HG03354 (cell line): ENCODE measurements at regions not wholly inside any gene's neighbourhood (a gene's known extent, or its start where the extent isn't known, plus 50 kb on each side); places are given as distances from the start of the nearest gene placed in this dataset.
"Not testable (repeated sequence)": the region's sequence is repeated elsewhere in the genome, so short reads cannot be mapped to it uniquely, and the experiment has no call there.

Source experiments
- ATAC-seq: cut with Tn5 transposase; IDR thresholded peaks from one replicate; pipeline ENCODE4 v1.9.1; 2021; ENCODE audit warnings: mild to moderate bottlenecking; ENCODE audit not compliant: unreplicated experiment, poor library complexity, severe bottlenecking

DNA sequence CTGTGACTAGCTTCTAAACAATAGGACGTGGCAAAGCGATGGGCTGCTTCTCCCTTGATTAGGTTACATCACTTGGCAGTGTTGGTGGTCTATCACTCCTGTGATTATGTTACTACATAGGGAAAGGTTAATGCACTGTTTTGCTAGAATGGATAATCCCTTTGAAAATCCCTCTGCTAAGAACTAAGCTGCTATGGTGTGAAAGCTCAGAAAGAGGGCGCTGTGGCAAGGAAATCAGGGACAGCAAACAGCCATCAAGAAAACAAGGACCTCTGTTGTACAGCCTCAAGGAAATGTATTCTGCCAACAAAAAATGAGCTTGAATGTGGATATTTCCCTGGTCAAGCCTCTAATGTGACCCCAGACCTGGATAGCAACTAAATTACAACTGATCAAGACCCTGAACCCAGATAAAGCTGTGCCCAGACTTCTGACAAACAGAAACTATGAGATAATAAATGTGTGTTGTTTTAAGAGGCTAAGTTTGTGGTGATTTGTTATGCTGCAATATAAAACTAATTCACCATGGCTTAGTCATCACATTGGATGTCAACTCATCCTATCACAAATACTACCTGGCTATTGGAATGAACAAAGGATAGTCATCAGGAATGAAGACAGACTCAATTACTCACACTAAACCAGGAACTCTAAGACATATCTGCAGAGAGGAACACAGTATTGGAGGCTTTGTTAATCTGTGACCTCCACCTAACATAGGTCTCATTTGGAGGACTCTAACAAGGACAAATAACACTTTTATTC is 1215.9 kb downstream of the EFNA5 start:
- ATAC-seq = no peak

DNA sequence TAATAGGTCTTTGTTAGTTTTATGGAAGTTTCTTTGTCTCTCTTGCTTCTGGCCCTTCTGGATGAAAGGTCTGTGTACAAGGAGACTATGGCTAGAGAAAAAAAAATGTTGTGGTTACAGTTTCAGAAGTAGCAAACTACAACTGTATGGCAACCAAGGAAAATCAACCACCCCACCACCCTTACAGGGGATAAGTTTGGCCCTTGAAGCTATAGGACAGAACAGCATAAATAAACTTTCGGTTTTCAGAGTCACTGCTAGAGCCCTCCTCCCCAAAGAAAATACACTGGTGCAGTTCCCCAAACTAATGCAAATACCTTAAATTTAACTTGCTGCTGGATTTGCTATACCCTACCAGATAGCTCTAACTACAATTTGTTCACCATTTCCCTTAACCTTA is 1216.7 kb downstream of the EFNA5 start:
- no peak for ATAC-seq

DNA sequence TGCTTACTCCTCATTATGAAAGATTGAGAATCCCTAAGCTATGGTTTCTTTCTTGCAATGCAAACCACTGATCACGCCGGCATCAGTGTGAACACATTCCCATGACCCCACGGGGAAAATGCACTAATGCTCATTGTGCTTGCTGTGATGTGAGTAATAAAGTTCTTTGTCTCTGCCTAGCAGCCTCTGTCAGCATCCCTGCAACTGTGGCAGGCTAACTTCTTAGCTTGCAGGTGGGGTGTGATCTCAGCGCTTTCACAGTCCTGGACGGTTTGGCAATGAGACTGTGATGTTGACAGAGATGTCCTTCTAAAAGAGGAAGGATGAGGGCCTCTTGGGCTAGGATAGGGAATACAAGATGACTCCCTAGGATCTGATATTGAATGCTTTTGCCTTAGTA is 1218.7 kb downstream of the EFNA5 start:
- no peak for ATAC-seq

DNA sequence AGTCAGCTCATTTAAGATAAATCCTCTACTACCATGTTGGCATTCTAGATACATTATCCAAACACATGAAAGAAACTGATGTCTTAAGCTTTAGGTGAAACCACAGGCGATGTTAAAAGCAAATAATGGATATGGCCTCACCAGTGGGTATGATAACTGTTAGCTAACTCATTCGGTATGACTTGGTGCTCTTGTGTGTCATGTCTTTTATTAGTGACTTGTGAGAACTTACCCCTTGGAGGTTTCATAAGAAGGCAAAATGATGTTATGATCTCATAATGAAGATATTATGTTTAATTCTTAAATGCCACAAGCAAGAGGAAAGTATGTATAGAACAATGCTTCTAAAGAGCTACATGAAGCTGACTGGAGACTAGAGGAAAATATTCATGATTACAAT is 1227.0 kb downstream of the EFNA5 start:
- ATAC-seq = no peak

DNA sequence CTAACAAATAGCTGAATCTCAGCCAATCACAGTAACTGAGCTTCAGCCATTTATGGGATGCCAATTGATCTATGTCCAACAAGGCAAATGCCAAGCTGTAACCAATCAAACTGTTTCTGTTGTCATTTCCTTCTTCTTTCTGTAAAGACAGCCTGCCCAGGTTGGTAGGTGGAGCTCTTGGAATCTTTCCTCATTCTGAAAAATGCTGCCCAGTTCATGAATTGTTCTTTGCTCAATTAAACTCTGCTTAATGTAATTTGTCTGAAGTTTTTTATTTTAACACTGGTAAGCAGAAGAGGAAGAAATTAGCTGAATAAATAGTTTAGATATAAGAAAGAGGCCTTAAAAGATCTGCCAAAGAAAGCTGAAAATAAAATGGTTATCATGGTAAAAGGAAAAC is 1235.6 kb downstream of the EFNA5 start:
- ATAC-seq = no peak

DNA sequence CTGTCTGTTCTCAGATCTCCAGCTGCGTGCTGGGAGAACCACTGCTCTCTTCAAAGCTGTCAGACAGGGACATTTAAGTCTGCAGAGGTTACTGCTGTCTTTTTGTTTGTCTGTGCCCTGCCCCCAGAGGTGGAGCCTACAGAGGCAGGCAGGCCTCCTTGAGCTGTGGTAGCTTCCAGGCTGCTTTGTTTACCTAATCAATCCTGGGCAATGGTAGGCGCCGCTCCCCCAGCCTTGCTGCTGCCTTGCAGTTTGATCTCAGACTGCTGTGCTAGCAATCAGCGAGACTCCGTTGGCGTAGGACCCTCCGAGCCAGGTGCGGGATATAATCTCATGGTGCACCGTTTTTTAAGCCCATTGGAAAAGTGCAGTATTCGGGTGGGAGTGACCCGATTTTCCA is 1240.0 kb downstream of the EFNA5 start:
- not testable (repeated sequence) for ATAC-seq

DNA sequence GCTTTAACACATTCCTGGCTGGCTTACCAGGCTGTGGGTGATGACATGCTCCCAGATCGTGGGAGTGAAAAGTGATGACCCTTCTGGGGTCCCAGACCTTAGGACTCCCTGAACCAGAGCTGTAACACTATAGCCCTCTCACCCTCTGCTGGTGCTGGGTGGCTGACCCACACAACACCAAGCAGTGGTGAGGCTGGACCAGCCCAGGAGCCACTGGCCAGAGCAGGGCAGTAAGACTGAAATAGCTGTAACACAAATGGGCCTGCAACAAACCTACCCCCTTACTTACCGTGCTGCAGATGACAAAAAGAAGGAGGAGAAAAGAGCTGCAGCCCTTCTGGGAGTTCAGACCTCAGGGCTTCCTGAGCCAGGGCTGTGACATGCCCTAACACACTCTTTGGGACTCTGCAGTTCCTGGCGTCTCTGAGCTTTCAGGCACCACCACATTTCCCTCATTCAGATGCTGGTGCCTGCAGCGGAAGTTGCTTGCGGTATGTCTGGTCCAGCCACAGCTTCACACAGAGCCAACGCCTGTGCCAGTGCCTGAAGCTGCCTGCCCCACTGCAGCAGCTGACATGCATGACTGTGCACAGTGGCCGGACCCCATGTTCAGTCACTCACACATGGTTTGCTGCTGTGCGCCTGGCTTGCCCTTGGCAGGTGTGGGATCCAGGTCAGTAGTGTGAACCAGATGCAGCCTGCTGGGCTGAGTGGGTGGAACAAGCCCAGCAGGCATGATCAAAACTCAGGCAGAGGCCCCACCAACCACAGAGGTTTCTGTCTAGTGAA is 1247.4 kb downstream of the EFNA5 start:
- ATAC-seq = no peak

DNA sequence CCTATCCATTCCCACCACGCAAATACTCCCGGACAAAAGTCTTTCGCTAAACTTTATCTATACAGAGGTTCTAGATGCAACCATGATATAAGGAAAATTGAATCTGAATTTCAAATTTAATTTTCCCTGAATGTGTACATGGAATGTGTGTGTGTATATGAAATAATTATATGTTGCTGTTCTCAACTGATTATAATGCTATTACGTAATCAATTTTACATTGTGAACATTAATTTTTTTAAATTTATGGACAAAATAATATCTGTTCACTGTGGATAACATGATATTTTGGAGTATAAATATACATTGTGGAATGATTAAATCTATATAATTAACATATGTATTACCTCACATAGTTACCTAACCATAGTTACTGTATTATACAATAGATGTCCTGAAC is 1250.6 kb downstream of the EFNA5 start:
- ATAC-seq = no peak

DNA sequence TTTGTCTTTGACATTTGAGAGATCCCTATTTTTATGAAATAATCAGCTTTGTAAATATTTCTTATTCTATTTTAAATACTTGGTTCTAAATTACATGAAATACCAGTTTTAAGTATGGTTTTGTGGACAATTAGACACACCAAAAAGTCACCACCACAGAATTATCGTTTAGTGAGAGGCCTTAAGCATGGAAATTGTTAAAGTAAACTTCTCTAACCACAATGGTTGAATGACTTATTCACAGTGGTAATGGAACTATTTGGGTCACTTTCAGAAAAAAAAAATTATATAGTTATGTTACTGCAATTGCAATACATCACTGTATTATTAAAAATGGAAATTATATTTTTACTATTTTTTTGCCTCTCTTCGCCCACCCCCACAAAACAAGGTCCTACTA is 1252.5 kb downstream of the EFNA5 start:
- ATAC-seq = no peak

DNA sequence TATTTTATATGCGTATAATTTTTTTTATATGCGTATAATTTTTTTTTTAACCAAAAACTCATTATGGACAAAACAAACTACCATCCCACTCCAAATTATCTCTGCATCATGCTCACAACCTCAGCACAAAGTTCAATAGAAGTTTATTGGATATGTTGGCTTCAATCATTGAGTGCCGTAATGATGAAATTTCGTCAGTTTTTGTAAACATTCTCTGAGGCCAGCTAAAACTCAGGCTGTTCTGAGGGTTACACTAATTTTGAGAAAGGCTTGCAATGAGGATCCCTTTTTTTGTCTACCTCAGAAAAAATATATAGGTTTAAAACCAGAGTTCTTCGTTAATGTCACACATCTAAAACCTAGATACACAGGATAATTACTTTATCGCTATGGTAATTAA is 1253.2 kb downstream of the EFNA5 start:
- ATAC-seq = no peak

DNA sequence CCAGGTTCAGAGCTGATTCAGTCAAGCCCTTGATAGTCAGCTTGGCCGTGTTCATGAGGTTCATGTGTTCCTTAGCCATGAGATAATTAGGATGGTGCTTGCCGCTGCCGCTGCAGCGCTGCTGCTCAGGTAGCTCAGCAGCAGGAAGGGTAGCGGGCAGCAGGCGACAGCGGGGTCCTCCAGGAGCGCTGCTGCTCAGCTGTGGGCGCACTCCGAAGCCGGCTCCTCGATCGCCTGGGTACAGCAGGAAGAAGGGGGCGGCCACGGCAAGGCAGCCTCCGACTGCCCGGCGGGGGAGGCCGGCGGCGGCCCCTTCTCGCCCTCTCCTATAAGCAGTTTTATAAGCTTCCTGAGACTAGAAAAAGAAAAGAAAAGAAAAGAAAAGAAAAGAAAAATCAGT is 1253.6 kb downstream of the EFNA5 start:
- ATAC-seq = no peak

DNA sequence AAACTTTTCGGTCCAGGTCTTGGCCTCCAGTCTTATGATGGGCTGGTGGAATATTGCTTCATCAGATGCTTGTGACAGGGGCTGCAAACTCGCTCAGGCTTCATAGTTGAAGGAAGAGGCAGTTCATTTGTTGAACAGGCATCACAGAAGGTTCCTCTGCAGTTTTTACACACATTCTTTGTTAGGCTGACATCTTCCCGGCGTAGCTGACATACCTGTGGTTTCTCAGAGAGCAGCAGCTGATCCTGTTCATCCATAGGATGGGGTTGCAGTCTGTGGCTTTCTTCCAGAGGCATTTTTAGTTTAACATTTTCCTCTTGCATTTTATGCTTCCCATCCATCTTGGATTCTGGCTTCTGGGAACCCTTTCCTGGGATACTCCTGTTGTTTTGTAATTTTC is 1255.2 kb downstream of the EFNA5 start:
- no peak for ATAC-seq

DNA sequence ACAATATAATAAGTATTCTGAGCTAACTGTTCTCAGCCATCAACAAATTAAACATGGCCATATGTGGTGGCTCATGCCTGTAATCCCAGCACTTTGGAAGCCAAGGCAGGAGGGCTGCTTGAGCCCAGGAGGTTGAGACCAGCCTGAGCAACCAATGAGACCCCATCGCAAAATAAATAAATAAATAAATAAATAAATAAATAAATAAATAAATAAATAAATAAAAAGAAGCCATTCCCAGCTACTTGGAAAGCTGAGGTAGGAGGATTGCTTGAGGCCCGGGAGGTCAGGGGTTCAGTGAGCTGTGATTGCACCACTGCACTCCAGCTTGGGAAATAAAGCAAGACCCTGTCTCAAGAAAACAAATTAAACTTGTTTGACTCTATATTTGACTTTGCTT is 1256.4 kb downstream of the EFNA5 start:
- ATAC-seq = no peak

DNA sequence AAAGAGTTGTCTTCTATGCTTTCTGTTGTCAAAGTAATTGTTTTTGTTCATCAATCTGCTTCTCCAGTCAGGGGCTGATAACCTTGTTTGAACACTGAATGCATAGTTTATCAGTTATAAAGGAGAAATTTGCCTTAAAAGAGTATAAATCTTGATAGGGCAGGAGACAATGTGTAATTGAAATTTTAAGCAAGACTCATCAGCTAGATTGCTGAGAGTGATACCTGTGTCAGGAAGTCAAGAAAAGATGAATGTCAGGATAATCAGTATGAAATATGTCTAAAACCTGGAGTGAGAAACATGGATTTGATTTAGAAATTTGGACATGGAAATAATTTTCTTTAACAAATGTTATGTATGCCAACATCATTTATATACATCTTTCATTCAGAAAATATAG is 1258.1 kb downstream of the EFNA5 start:
- ATAC-seq = no peak

DNA sequence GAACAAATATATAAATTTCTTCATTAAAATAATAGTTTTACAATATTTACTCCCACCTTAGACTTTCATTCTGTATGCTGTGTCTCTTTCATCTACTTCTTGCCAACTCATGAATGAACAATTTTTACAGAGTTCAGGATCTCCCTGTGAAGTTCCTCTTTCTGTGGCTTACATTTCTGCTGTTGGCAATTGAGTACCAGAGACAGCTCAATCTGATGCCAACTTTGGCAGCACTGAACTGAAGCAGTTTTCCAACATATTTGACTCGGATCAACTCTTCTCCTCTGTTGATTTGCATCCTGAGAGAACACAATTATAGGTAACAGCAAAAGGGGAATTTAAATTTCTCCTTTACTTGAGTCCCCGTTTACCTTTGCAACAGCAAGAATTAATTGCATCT is 1262.2 kb downstream of the EFNA5 start:
- no peak for ATAC-seq

DNA sequence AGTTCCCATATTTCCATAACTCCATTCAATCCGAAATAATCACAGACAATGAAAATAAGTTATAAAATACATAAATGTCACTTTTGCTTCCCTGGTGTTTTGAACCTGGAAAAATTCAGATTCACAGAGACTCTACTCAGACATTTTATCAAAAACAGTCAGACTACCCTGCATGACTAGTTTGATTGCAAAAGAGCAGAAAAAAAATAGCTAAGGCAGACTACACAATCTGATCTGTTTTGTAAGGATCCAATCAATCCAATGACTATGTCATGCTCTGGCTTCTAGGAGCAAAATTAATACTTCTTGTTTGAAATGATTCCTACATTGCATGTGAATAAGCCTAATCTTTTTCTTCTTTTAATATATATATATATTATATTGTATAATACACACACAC is 1262.6 kb downstream of the EFNA5 start:
- ATAC-seq = no peak

DNA sequence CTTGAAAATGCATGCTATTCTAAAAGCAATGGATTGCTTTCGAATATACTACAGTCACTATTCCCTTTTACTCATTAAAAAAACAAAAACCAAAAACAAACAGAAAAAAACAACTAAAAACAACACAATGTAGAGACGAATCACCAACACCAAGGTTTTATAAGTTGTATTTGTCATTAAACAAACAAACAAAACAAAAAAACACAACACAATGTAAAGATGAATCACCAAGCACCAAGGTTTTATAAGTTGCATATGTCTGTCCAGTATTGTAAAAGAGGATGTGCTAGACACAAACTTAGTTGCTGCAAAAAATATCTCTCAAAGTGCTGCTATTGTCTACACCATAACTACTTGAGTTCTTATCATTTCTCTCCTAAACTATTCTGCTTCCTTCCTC is 1269.2 kb downstream of the EFNA5 start:
- no peak for ATAC-seq

DNA sequence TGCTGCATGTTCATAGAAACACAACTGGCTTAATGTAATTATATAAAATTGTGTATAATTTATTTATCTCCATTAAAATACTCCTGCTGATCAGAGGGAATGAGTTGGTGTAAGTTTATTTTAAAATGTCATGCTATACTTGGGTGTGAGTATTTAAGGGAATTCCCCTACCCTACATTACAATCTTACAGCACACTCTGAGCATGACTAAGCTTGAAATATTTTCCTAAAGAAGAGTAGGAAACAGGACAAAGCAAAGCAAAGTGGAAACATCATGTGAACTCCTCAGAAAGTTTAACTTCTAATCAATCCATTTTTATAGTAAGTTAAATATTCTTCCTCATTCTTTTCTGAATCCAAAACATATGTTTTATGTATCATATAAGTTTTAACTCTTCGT is 1271.3 kb downstream of the EFNA5 start:
- no peak for ATAC-seq

DNA sequence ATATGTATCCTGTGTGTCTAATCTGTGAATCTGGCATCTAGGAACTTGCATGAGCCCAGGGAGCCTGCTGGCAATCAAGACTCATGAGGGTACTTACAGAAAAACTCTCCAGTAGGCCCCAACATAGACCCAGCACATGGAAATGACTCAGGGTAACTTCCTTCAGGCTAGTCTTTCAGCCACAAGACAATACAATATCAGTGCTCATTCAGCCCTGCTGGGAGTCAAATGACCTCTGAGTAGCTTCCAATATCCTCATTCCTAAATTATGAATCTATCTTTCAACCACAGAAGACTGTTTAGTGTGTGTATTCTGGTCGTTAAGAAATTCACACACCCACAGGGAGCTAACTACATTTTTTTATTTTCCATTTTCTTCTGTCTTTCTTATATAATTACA is 1273.0 kb downstream of the EFNA5 start:
- ATAC-seq = no peak

DNA sequence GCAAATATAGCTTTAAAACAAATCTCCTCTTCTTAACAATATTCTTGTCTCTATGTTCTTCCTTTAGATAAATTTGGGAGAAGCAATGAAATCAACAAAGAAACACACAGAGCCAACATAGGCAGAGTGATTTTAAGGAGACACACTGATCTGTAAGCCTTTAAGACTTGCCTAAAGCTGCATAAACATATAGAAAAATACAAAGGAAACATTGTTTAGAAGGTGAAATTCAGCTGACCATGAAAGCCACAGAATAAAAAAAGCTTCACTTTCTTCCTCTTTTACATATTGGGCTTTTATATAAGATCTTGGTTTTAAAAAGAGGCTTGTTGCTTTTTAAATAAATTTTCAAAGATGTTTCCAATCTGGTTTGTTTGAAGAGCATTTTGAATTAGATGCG is 1277.5 kb downstream of the EFNA5 start:
- ATAC-seq = no peak

DNA sequence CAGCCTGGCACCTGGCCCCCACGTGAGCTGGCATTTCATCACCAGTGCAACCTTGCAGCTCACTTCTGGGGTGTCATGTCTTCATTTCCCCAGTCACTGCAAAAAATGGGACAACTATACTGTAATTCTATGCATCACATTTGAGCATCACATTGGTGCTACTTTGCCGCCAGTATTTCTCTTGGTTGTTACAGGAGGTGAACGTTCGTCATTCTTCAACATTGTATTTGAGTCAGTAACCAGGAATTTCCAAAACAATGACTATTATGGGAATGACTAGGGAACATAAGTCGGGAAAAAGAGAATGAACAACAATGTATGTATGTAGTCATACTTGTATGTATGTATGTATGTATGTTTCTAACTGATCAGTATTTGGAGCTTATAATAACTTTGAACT is 1278.0 kb downstream of the EFNA5 start:
- ATAC-seq = no peak
